HepG2 (cell line): ENCODE measurements at regions not wholly inside any gene's neighbourhood (a gene's known extent, or its start where the extent isn't known, plus 50 kb on each side); places are given as distances from the start of the nearest gene placed in this dataset.

Experiments
- CHD2 ChIP-seq: IDR thresholded peaks from 2 replicates; pipeline ENCODE4 v1.6.1; 2011; ENCODE audit warnings: low read depth, low read length, improper control_type of control experiment
- CTCF ChIP-seq: sonication (generic); formaldehyde crosslinking; IDR thresholded peaks from 2 replicates; pipeline ENCODE4 v1.5.0; 2020; ENCODE audit warnings: mild to moderate bottlenecking, missing genetic modification reagents, moderate library complexity
- ERF ChIP-seq: IDR thresholded peaks from 2 replicates; pipeline ENCODE4 v1.6.1; 2018; ENCODE audit warnings: missing biosample characterization, missing genetic modification reagents
- LCORL ChIP-seq, 2 experiments: fragments of 450-650 bp in 1 of 2; sonication (generic) in 1 of 2; formaldehyde crosslinking in 1 of 2; IDR thresholded peaks; 2 replicates each; pipeline versions ENCODE4 v1.5.0 to v1.6.1; 2017 to 2020; ENCODE audit warnings: antibody characterized with exemption in 1 of 2, missing genetic modification reagents in 1 of 2
- POLR2A ChIP-seq, 2 experiments: IDR thresholded peaks; 2 replicates each; pipeline ENCODE4 v1.6.1; 2011; ENCODE audit warnings: low read depth in 2 of 2, low read length in 2 of 2, mild to moderate bottlenecking in 1 of 2, moderate library complexity in 1 of 2; ENCODE audit not compliant: insufficient read depth in 1 of 2
- POLR2AphosphoS5 ChIP-seq: IDR thresholded peaks from 2 replicates; pipeline ENCODE4 v1.6.1; 2012; ENCODE audit warnings: low read depth, low read length
- RBAK ChIP-seq: sonication (generic); formaldehyde crosslinking; IDR thresholded peaks from 2 replicates; pipeline ENCODE4 v1.5.1; 2020; ENCODE audit warnings: mild to moderate bottlenecking, missing genetic modification reagents
- TAF1 ChIP-seq: sonication (generic); formaldehyde crosslinking; IDR thresholded peaks from 2 replicates; pipeline ENCODE4 v1.4.0; 2020; ENCODE audit warnings: missing genetic modification reagents
- ZNF317 ChIP-seq: sonication (generic); formaldehyde crosslinking; IDR thresholded peaks from 2 replicates; pipeline ENCODE4 v1.5.0; 2020; ENCODE audit warnings: mild to moderate bottlenecking, missing genetic modification reagents
- ZNF580 ChIP-seq: IDR thresholded peaks from 2 replicates; pipeline ENCODE4 v1.6.1; 2016; ENCODE audit warnings: low read depth, borderline replicate concordance
- TF ChIP-seq, protein P1 (sequence below): sonication (generic); formaldehyde crosslinking; IDR thresholded peaks from 2 replicates; pipeline ENCODE4 v1.8.1; 2023; ENCODE audit warnings: missing genetic modification reagents, inconsistent platforms, borderline replicate concordance
- TF ChIP-seq, protein P2 (sequence below): IDR thresholded peaks from 2 replicates; pipeline ENCODE4 v1.6.1; 2012; ENCODE audit warnings: low read length, improper control_type of control experiment
- TF ChIP-seq, protein P3 (sequence below): sonication (generic); formaldehyde crosslinking; IDR thresholded peaks from 2 replicates; pipeline ENCODE4 v1.4.0; 2020; ENCODE audit warnings: missing genetic modification reagents

DNA sequence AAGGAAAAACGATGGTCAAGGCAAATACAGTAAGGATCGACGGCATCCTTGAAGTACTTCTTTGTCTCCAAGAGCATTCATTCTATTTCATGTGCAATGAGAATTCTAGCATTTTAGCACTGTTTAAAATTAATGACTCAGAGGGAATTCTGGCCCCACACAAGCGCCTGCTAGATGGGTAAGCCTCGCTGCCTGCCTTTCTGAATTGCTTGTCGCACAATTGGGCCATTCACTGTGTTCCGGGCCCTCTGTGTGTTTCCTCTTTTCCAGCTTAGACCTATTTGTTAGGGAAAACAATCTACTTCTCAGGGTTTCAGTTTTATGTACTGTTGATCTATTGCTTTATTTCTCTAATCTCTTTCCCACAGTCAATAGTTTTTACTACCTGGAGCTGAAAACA lies 204.7 kb upstream of the ZNF32 start:
- no peak for TF ChIP-seq CTCF (CRISPR knock-in tag)
- no peak for TF ChIP-seq POLR2AphosphoS5
- no peak for TF ChIP-seq LCORL (IDR thresholded peaks at IDR 0.05)
- no peak for TF ChIP-seq LCORL (CRISPR knock-in tag; IDR thresholded peaks at IDR 0.05)
- no peak for TF ChIP-seq CHD2
- TF ChIP-seq, protein P1, sequence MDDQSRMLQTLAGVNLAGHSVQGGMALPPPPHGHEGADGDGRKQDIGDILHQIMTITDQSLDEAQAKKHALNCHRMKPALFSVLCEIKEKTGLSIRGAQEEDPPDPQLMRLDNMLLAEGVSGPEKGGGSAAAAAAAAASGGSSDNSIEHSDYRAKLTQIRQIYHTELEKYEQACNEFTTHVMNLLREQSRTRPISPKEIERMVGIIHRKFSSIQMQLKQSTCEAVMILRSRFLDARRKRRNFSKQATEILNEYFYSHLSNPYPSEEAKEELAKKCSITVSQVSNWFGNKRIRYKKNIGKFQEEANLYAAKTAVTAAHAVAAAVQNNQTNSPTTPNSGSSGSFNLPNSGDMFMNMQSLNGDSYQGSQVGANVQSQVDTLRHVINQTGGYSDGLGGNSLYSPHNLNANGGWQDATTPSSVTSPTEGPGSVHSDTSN (CRISPR knock-in tag): no peak
- TF ChIP-seq ERF: no peak
- TF ChIP-seq, protein P2, sequence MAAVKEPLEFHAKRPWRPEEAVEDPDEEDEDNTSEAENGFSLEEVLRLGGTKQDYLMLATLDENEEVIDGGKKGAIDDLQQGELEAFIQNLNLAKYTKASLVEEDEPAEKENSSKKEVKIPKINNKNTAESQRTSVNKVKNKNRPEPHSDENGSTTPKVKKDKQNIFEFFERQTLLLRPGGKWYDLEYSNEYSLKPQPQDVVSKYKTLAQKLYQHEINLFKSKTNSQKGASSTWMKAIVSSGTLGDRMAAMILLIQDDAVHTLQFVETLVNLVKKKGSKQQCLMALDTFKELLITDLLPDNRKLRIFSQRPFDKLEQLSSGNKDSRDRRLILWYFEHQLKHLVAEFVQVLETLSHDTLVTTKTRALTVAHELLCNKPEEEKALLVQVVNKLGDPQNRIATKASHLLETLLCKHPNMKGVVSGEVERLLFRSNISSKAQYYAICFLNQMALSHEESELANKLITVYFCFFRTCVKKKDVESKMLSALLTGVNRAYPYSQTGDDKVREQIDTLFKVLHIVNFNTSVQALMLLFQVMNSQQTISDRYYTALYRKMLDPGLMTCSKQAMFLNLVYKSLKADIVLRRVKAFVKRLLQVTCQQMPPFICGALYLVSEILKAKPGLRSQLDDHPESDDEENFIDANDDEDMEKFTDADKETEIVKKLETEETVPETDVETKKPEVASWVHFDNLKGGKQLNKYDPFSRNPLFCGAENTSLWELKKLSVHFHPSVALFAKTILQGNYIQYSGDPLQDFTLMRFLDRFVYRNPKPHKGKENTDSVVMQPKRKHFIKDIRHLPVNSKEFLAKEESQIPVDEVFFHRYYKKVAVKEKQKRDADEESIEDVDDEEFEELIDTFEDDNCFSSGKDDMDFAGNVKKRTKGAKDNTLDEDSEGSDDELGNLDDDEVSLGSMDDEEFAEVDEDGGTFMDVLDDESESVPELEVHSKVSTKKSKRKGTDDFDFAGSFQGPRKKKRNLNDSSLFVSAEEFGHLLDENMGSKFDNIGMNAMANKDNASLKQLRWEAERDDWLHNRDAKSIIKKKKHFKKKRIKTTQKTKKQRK: no peak
- no peak for TF ChIP-seq POLR2A (IDR thresholded peaks at IDR 0.05; ENCODE audit: insufficient read depth in 1 of 2, low read depth in 2 of 2, low read length in 2 of 2)
- TF ChIP-seq, protein P3, sequence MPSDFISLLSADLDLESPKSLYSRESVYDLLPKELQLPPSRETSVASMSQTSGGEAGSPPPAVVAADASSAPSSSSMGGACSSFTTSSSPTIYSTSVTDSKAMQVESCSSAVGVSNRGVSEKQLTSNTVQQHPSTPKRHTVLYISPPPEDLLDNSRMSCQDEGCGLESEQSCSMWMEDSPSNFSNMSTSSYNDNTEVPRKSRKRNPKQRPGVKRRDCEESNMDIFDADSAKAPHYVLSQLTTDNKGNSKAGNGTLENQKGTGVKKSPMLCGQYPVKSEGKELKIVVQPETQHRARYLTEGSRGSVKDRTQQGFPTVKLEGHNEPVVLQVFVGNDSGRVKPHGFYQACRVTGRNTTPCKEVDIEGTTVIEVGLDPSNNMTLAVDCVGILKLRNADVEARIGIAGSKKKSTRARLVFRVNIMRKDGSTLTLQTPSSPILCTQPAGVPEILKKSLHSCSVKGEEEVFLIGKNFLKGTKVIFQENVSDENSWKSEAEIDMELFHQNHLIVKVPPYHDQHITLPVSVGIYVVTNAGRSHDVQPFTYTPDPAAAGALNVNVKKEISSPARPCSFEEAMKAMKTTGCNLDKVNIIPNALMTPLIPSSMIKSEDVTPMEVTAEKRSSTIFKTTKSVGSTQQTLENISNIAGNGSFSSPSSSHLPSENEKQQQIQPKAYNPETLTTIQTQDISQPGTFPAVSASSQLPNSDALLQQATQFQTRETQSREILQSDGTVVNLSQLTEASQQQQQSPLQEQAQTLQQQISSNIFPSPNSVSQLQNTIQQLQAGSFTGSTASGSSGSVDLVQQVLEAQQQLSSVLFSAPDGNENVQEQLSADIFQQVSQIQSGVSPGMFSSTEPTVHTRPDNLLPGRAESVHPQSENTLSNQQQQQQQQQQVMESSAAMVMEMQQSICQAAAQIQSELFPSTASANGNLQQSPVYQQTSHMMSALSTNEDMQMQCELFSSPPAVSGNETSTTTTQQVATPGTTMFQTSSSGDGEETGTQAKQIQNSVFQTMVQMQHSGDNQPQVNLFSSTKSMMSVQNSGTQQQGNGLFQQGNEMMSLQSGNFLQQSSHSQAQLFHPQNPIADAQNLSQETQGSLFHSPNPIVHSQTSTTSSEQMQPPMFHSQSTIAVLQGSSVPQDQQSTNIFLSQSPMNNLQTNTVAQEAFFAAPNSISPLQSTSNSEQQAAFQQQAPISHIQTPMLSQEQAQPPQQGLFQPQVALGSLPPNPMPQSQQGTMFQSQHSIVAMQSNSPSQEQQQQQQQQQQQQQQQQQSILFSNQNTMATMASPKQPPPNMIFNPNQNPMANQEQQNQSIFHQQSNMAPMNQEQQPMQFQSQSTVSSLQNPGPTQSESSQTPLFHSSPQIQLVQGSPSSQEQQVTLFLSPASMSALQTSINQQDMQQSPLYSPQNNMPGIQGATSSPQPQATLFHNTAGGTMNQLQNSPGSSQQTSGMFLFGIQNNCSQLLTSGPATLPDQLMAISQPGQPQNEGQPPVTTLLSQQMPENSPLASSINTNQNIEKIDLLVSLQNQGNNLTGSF: no peak
- no peak for TF ChIP-seq TAF1
- TF ChIP-seq RBAK: no peak
- TF ChIP-seq ZNF317 (CRISPR knock-in tag): no peak
- no peak for TF ChIP-seq ZNF580 (CRISPR knock-in tag)
